ENCODE measurements at regions not wholly inside any gene's neighbourhood (a gene's known extent, or its start where the extent isn't known, plus 50 kb on each side); places are given as distances from the start of the nearest gene placed in this dataset.

DNA sequence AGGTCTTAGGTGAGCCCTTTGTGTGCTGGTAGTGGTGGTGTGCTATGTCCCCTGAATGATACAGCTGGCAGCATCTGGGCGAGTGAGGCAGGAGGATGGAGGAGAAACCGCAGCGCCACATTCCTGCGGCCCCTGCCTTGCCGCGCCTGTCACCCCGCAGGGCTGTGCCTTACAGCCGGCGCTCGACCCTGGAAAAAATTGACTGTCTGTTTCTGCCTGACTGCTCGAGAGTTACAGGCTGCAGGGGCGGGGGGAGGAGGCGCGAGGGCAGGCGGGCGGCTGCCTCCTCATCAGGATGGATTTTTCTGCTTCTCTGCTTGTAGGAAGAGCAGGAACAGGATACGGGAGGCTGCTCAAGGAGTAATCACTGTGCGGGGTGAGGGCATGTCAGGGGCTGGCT lies 443.4 kb downstream of the MIAT start:
- H4K20me1 ChIP-seq (ENCODE audit: insufficient read depth, low read length) = no peaks in the 10 kb centered on the region
- H3F3A ChIP-seq (ENCODE audit: insufficient read depth, low read length) = no peaks in the 10 kb centered on the region
- no peaks in the 10 kb centered on the region for H3K4me1 ChIP-seq (ENCODE audit: low read length)
- no peaks in the 10 kb centered on the region for H3K9me2 ChIP-seq (replicated peaks; ENCODE audit: insufficient read depth, low read length)
- H3K9ac ChIP-seq (ENCODE audit: low read length) = no peak overlapping the region
- H3K4me2 ChIP-seq (ENCODE audit: low read depth, low read length) = no peak overlapping the region
- no peaks in the 10 kb centered on the region for H3K9me3 ChIP-seq (replicated peaks; ENCODE audit: insufficient read depth, low read length)
- H3K27me3 ChIP-seq (replicated peaks; ENCODE audit: insufficient read depth, low read length) = peaks cover 87% of the 10 kb centered on the region
- TF ChIP-seq, protein P1, sequence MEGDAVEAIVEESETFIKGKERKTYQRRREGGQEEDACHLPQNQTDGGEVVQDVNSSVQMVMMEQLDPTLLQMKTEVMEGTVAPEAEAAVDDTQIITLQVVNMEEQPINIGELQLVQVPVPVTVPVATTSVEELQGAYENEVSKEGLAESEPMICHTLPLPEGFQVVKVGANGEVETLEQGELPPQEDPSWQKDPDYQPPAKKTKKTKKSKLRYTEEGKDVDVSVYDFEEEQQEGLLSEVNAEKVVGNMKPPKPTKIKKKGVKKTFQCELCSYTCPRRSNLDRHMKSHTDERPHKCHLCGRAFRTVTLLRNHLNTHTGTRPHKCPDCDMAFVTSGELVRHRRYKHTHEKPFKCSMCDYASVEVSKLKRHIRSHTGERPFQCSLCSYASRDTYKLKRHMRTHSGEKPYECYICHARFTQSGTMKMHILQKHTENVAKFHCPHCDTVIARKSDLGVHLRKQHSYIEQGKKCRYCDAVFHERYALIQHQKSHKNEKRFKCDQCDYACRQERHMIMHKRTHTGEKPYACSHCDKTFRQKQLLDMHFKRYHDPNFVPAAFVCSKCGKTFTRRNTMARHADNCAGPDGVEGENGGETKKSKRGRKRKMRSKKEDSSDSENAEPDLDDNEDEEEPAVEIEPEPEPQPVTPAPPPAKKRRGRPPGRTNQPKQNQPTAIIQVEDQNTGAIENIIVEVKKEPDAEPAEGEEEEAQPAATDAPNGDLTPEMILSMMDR (IDR thresholded peaks at IDR 0.05; ENCODE audit: low read length) = no peak
- no peak for TF ChIP-seq EZH2phosphoT487 (IDR thresholded peaks at IDR 0.05; ENCODE audit: low read length)
- no peak for TF ChIP-seq EZH2 (optimal IDR thresholded peaks at IDR 0.05; ENCODE audit: low read depth, low read length)
- H2AFZ ChIP-seq (ENCODE audit: low read length) = no peak overlapping the region
- no peak for DNase-seq
- no peak overlapping the region for H3K27ac ChIP-seq (ENCODE audit: low read length)
- no peak overlapping the region for H3K4me3 ChIP-seq (ENCODE audit: low read length)
- no peaks in the 10 kb centered on the region for H3K36me3 ChIP-seq (replicated peaks; ENCODE audit: insufficient read depth, low read length)
- no peaks in the 10 kb centered on the region for H3K79me2 ChIP-seq (ENCODE audit: low read length)

DNA sequence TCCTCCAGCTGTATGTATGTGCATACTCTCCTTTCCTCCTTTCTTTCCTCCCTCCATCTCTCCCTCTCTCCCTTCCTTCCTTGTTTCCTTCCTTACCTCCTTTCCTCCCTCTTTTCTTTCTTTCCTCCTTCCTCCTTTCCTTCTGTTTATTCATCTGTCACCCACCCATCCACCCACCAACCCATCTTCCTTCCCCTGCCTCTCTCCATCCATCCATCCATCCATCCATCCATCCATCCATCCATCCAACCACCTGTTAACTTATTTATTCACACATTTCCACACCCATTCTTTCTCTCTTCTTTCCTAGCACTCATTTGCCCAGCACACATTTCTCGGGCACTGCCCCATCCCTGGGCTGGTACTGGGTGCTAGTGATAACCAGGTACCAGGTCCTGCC lies 443.9 kb downstream of the MIAT start:
- no peak for DNase-seq
- H3K9me2 ChIP-seq (replicated peaks; ENCODE audit: insufficient read depth, low read length) = no peaks in the 10 kb centered on the region
- H3K9ac ChIP-seq (ENCODE audit: low read length) = no peak overlapping the region
- H3K27ac ChIP-seq (ENCODE audit: low read length) = no peak overlapping the region
- H2AFZ ChIP-seq (ENCODE audit: low read length) = no peak overlapping the region
- no peaks in the 10 kb centered on the region for H3K9me3 ChIP-seq (replicated peaks; ENCODE audit: insufficient read depth, low read length)
- TF ChIP-seq EZH2 (optimal IDR thresholded peaks at IDR 0.05; ENCODE audit: low read depth, low read length) (no peak), EZH2phosphoT487 (IDR thresholded peaks at IDR 0.05; ENCODE audit: low read length) (no peak)
- TF ChIP-seq, protein P1 (IDR thresholded peaks at IDR 0.05; ENCODE audit: low read length) = no peak
- H4K20me1 ChIP-seq (ENCODE audit: insufficient read depth, low read length) = no peaks in the 10 kb centered on the region
- H3K27me3 ChIP-seq (replicated peaks; ENCODE audit: insufficient read depth, low read length) = peaks cover 90% of the 10 kb centered on the region
- no peak overlapping the region for H3K4me2 ChIP-seq (ENCODE audit: low read depth, low read length)
- no peaks in the 10 kb centered on the region for H3K79me2 ChIP-seq (ENCODE audit: low read length)
- no peaks in the 10 kb centered on the region for H3F3A ChIP-seq (ENCODE audit: insufficient read depth, low read length)
- no peaks in the 10 kb centered on the region for H3K4me1 ChIP-seq (ENCODE audit: low read length)
- H3K36me3 ChIP-seq (replicated peaks; ENCODE audit: insufficient read depth, low read length) = no peaks in the 10 kb centered on the region
- H3K4me3 ChIP-seq (ENCODE audit: low read length) = no peak overlapping the region

DNA sequence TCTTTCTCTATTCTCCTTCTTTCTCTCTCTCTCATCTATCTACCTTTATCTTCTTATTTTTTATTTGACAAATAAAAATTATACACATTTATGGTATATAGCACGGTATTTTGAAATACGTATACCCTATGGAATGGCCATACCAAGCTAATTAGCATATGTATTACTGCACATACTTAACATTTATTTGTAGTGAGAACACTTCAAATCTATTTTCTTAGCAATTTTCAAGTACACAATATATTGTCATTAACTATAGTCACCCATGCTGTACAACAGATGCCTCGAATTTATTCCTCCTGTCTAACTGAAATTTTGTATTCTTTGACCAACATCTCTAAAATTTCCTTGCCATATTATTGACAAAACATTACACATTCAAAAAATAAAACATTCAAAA lies 447.1 kb downstream of the MIAT start:
- Histone ChIP-seq H3K4me2 (ENCODE audit: low read depth, low read length) (no peak overlapping the region), H3F3A (ENCODE audit: insufficient read depth, low read length) (no peaks in the 10 kb centered on the region), H3K79me2 (ENCODE audit: low read length) (no peaks in the 10 kb centered on the region), H3K27me3 (replicated peaks; ENCODE audit: insufficient read depth, low read length) (peaks cover 79% of the 10 kb centered on the region), H3K4me3 (ENCODE audit: low read length) (no peak overlapping the region), H4K20me1 (ENCODE audit: insufficient read depth, low read length) (no peaks in the 10 kb centered on the region), H3K9ac (ENCODE audit: low read length) (no peak overlapping the region), H3K9me2 (replicated peaks; ENCODE audit: insufficient read depth, low read length) (no peaks in the 10 kb centered on the region), H3K4me1 (ENCODE audit: low read length) (no peaks in the 10 kb centered on the region), H2AFZ (ENCODE audit: low read length) (no peak overlapping the region), H3K9me3 (replicated peaks; ENCODE audit: insufficient read depth, low read length) (no peaks in the 10 kb centered on the region), H3K27ac (ENCODE audit: low read length) (no peak overlapping the region), H3K36me3 (replicated peaks; ENCODE audit: insufficient read depth, low read length) (no peaks in the 10 kb centered on the region)
- no peak for TF ChIP-seq EZH2 (optimal IDR thresholded peaks at IDR 0.05; ENCODE audit: low read depth, low read length)
- TF ChIP-seq, protein P1 (IDR thresholded peaks at IDR 0.05; ENCODE audit: low read length) = no peak
- TF ChIP-seq EZH2phosphoT487 (IDR thresholded peaks at IDR 0.05; ENCODE audit: low read length) = no peak
- DNase-seq = no peak

All from MM.1S (cell line).